Fibroblast of mammary gland (primary cell): ENCODE measurements at regions not wholly inside any gene's neighbourhood (a gene's known extent, or its start where the extent isn't known, plus 50 kb on each side); places are given as distances from the start of the nearest gene placed in this dataset.
"Not testable (repeated sequence)": the region's sequence is repeated elsewhere in the genome, so short reads cannot be mapped to it uniquely, and the experiment has no call there.

Source experiments
- DNase-seq: peaks from one replicate; pipeline ENCODE4 v3.0.0-alpha.2; 2010; ENCODE audit warnings: low read depth
- H3K4me3 ChIP-seq: 2 replicates; pipeline ENCODE4 v1.5.1; 2011; ENCODE audit warnings: low read depth, mild to moderate bottlenecking, low read length, moderate library complexity; ENCODE audit not compliant: control insufficient read depth
- TF ChIP-seq, protein P1 (sequence below): conservative IDR thresholded peaks from 2 replicates; pipeline ENCODE4 v1.5.1; 2011; ENCODE audit warnings: low read depth, low read length, inconsistent platforms; ENCODE audit not compliant: control insufficient read depth, insufficient read depth

DNA sequence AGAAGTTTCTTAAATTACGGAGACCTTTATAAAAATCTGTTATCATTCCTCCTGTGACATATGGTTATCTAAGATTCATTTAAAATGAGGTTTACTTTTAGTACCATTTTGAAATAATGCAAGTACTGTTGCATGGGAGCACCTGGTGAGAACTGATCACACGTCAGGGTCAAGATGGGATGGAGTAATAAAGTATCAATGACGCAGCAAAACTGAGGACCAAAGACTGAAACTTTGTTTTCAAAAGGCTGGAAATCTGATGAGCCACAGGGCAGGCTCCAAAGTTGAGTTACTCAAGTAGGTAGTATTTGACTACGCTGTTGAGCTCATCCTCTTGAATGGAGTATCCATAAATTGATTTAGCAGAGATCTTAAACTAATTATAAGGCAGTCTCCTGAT lies 411.9 kb upstream of the ZNF804A start:
- H3K4me3 ChIP-seq = no peak overlapping the region
- DNase-seq = no peak
- TF ChIP-seq, protein P1, sequence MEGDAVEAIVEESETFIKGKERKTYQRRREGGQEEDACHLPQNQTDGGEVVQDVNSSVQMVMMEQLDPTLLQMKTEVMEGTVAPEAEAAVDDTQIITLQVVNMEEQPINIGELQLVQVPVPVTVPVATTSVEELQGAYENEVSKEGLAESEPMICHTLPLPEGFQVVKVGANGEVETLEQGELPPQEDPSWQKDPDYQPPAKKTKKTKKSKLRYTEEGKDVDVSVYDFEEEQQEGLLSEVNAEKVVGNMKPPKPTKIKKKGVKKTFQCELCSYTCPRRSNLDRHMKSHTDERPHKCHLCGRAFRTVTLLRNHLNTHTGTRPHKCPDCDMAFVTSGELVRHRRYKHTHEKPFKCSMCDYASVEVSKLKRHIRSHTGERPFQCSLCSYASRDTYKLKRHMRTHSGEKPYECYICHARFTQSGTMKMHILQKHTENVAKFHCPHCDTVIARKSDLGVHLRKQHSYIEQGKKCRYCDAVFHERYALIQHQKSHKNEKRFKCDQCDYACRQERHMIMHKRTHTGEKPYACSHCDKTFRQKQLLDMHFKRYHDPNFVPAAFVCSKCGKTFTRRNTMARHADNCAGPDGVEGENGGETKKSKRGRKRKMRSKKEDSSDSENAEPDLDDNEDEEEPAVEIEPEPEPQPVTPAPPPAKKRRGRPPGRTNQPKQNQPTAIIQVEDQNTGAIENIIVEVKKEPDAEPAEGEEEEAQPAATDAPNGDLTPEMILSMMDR = no peak

GRCh38 chr2:184187421-184187971 lies 410.8 kb upstream of the ZNF804A start:
- DNase-seq = no peak
- no peak overlapping the region for H3K4me3 ChIP-seq
- TF ChIP-seq, protein P1 = no peak

DNA sequence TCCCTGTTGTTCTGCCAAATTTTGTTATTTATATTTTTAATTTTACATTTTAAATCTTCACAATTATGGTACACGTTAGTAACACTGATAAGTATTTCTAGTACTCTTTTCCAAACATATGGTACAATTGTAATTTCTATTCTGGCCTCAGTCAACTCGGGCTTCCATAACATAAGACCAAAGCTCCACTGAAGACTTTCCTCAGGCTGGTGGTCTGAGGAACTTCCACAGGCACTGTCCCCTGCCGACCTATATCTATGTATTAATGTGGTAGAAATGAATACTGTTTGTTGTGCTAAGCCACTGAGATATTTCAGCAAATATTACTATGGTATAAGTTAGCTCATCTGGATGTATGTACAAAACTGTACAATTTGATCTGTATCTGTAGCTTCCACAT lies 407.6 kb upstream of the ZNF804A start:
- H3K4me3 ChIP-seq = no peak overlapping the region
- TF ChIP-seq, protein P1 = no peak
- DNase-seq = no peak

DNA sequence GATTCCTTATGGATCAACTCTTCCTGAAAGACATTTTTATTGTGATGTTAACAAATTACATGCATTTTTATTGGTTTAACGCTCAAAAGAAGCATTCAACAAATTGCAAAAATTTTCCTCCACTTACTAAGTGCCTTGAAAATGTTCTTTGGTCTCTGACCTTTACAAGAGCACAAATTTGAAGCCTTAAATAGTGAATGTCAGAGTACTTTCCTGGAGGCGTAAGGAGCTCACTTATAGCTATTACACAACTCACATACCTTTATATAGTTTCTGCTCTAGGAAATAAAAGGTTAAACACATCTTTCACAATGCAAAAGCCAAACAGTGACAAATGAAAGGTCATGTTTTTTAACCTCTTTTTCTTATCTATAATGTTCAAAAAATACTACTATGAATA lies 405.7 kb upstream of the ZNF804A start:
- no peak for DNase-seq
- TF ChIP-seq, protein P1 = no peak

GRCh38 chr2:184197413-184197812 lies 400.9 kb upstream of the ZNF804A start:
- TF ChIP-seq, protein P1 = no peak
- DNase-seq = no peak

More for the DNA sequence above, 405.7 kb upstream of the ZNF804A start:
- no peak overlapping the region for H3K4me3 ChIP-seq

DNA sequence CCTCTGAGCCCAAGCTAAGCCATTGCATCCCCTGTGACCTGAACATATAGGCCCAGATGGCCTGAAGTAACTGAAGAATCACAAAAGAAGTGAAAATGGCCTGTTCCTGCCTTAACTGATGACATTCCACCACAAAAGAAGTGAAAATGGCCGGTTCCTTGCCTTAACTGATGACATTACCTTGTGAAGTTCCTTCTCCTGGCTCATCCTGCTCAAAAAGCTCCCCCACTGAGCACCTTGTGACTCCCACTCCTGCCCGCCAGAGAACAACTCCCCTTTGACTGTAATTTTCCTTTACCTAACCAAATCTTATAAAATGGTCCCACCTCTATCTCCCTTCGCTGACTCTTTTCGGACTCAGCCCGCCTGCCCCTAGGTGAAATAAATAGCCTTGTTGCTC lies 399.5 kb upstream of the ZNF804A start:
- not testable (repeated sequence) for H3K4me3 ChIP-seq, DNase-seq

More at GRCh38 chr2:184197413-184197812, 400.9 kb upstream of the ZNF804A start:
- H3K4me3 ChIP-seq = no peak overlapping the region

- DNase-seq = no peak
- no peak overlapping the region for H3K4me3 ChIP-seq
- TF ChIP-seq, protein P1 = no peak
Measured at GRCh38 chr2:184199274-184199673, 399.1 kb upstream of the ZNF804A start.
